Lower leg skin (tissue), 4 donors: ENCODE measurements at regions not wholly inside any gene's neighbourhood (a gene's known extent, or its start where the extent isn't known, plus 50 kb on each side); places are given as distances from the start of the nearest gene placed in this dataset.
A peak's percentile ranks its signal among the peaks of the same experiment; 100 is the strongest.

ENCODE experiments used
- DNase-seq, 2 donors: peaks; one replicate each; pipeline ENCODE4 v3.0.0-alpha.2; 2019; ENCODE audit warnings: low spot score in 2 of 2
- H3K4me3 ChIP-seq: fragments of 200-600 bp; sonication (generic); 2 replicates; pipeline ENCODE4 v1.5.1; 2017; ENCODE audit warnings: mild to moderate bottlenecking, low read depth; ENCODE audit not compliant: poor library complexity, severe bottlenecking
- CTCF ChIP-seq, 3 donors: fragments of 450-650 bp; IDR thresholded peaks; one replicate each; pipeline ENCODE4 v1.5.1; 2016; ENCODE audit warnings: antibody characterized with exemption in 3 of 3, mild to moderate bottlenecking in 3 of 3, moderate library complexity in 2 of 3
- POLR2A ChIP-seq, 2 donors: fragments of 450-650 bp; IDR thresholded peaks; one replicate each; pipeline ENCODE4 v1.6.1; 2016 to 2017; ENCODE audit warnings: antibody characterized with exemption in 2 of 2, mild to moderate bottlenecking in 1 of 2, moderate library complexity in 1 of 2
- WGBS, 2 donors: methylation state at CpG; one replicate each; pipeline ENCODE4 v1.1.5; 2018; 5-methylcytosine and 5-hydroxymethylcytosine counted together
- intact Hi-C: fragments of 100-400 bp; cut with DNase I; formaldehyde crosslinking; loops from one replicate; pipeline ENCODE4 v1.15.0; 2023; ENCODE audit warnings: low total_unique reads

- intact Hi-C loops, result no loop called here
- TF ChIP-seq CTCF (IDR thresholded peaks at IDR 0.05) (no peak), POLR2A (IDR thresholded peaks at IDR 0.05) (no peak)
- DNase-seq, result no peak
- H3K4me3 ChIP-seq, result no peak overlapping the region
- 92 to 95% methylated on average over 3 of the region's 3 CpGs for WGBS, 2 donors
Measured at GRCh38 chr13:74039667-74040066, 94.5 kb downstream of the KLF12 start.

GRCh38 chr13:74039154-74039553 is 95.0 kb downstream of the KLF12 start:
- no peak for TF ChIP-seq POLR2A (IDR thresholded peaks at IDR 0.05)
- no peak for TF ChIP-seq CTCF (IDR thresholded peaks at IDR 0.05)
- H3K4me3 ChIP-seq, result no peak overlapping the region
- WGBS, 2 donors, result 98 to 100% methylated on average over 2 of the region's 2 CpGs
- intact Hi-C loops, result no loop called here
- no peak for DNase-seq

GRCh38 chr13:74037762-74038161 is 96.4 kb downstream of the KLF12 start:
- intact Hi-C loops, result no loop called here
- TF ChIP-seq POLR2A (IDR thresholded peaks at IDR 0.05) (no peak), CTCF (IDR thresholded peaks at IDR 0.05) (no peak)
- DNase-seq, result no peak
- no peak overlapping the region for H3K4me3 ChIP-seq

- 60 to 64% methylated on average over 2 of the region's 2 CpGs for WGBS, 2 donors
- no peak overlapping the region for H3K4me3 ChIP-seq
- intact Hi-C loops, result no loop called here
- TF ChIP-seq POLR2A (IDR thresholded peaks at IDR 0.05) (no peak), CTCF (IDR thresholded peaks at IDR 0.05) (no peak)
- peak in 1 of 2 donors; percentile 32 for DNase-seq
Measured at GRCh38 chr13:74036373-74036772, 97.8 kb downstream of the KLF12 start.

- WGBS, 2 donors, result 76 to 80% methylated on average over 3 of the region's 3 CpGs
- TF ChIP-seq POLR2A (IDR thresholded peaks at IDR 0.05) (no peak), CTCF (IDR thresholded peaks at IDR 0.05) (no peak)
- intact Hi-C loops, result no loop called here
- DNase-seq, result no peak
- no peak overlapping the region for H3K4me3 ChIP-seq
Measured at GRCh38 chr13:74035896-74036295, 98.3 kb downstream of the KLF12 start.

- no peak overlapping the region for H3K4me3 ChIP-seq
- intact Hi-C loops, result no loop called here
- no peak for DNase-seq
- 83 to 84% methylated on average over 4 of the region's 4 CpGs for WGBS, 2 donors
- no peak for TF ChIP-seq CTCF (IDR thresholded peaks at IDR 0.05)
- TF ChIP-seq POLR2A (IDR thresholded peaks at IDR 0.05), result no peak
Measured at GRCh38 chr13:74032325-74032724, 101.9 kb downstream of the KLF12 start.
